ENCODE measurements at regions not wholly inside any gene's neighbourhood (a gene's known extent, or its start where the extent isn't known, plus 50 kb on each side); places are given as distances from the start of the nearest gene placed in this dataset.

GRCh38 chr9:31185831-31186230 is 1198.6 kb upstream of the ACO1 start:
- no peak overlapping the region for H3K9ac ChIP-seq (replicated peaks; ENCODE audit: extremely low read depth, insufficient read depth, low read length)
- POLR2A ChIA-PET, result no interaction called here
- dilution Hi-C loops (cut with MboI; ENCODE audit: extremely low pct_ligation_motif_present, low sequenced_read_pairs) (no loop called here), intact Hi-C loops (cut with micrococcal nuclease) (no loop called here)
- H3K4me3 ChIP-seq (replicated peaks in 1 of 3; ENCODE audit: insufficient read depth in 1 of 3, low read depth in 1 of 3, low read length in 3 of 3), result no peak overlapping the region
- no peak for DNase-seq (ENCODE audit: low read depth, low spot score)
- FAIRE-seq, result no peak
- H3K4me2 ChIP-seq (ENCODE audit: insufficient read depth, low read length), result no peak overlapping the region
- no peaks in the 10 kb centered on the region for H3K36me3 ChIP-seq (ENCODE audit: control insufficient read depth in 2 of 2, extremely low read depth in 1 of 2, insufficient read depth in 2 of 2, low read length in 2 of 2)
- H3K27ac ChIP-seq (ENCODE audit: insufficient read depth, low read depth, low read length), result no peak overlapping the region
- no peaks in the 10 kb centered on the region for H4K20me1 ChIP-seq (replicated peaks; ENCODE audit: control insufficient read depth, extremely low read depth, insufficient read depth, low read length)
- no peak overlapping the region for H2AFZ ChIP-seq (ENCODE audit: low read depth, low read length)
- H3K79me2 ChIP-seq (ENCODE audit: control insufficient read depth, insufficient read depth, low read length), result no peaks in the 10 kb centered on the region
- no peaks in the 10 kb centered on the region for H3K4me1 ChIP-seq (ENCODE audit: control insufficient read depth, extremely low read depth, insufficient read depth, low read length)
- H3K9me1 ChIP-seq (replicated peaks; ENCODE audit: control insufficient read depth, extremely low read depth, insufficient read depth, low read length), result no peaks in the 10 kb centered on the region
- TF ChIP-seq GATA2 (IDR thresholded peaks at IDR 0.05; ENCODE audit: insufficient read depth, insufficient read length, low read depth, low read length) (no peak), MYC (IDR thresholded peaks at IDR 0.05; ENCODE audit: low read depth, low read length) (no peak), MAX (IDR thresholded peaks at IDR 0.05; ENCODE audit: insufficient read depth, insufficient read length) (no peak), FOS (IDR thresholded peaks at IDR 0.05; ENCODE audit: borderline replicate concordance, insufficient read depth, low read length) (no peak), POLR2AphosphoS5 (IDR thresholded peaks at IDR 0.05; ENCODE audit: insufficient read depth, low read depth, low read length) (no peak), EZH2 (IDR thresholded peaks at IDR 0.05; ENCODE audit: borderline replicate concordance, low read depth, low read length, severe bottlenecking) (no peak), JUN (IDR thresholded peaks at IDR 0.05; ENCODE audit: borderline replicate concordance, insufficient read depth, insufficient read length, low read depth) (no peak), POLR2A (IDR thresholded peaks at IDR 0.05; ENCODE audit: low read depth, low read length) (no peak), CTCF (IDR thresholded peaks at IDR 0.05; ENCODE audit: extremely low read depth in 1 of 2, insufficient read depth in 1 of 2, low read depth in 1 of 2, low read length in 2 of 2) (no peak)
- no peaks in the 10 kb centered on the region for H3K9me3 ChIP-seq (replicated peaks; ENCODE audit: control insufficient read depth, insufficient read depth, low read length)
- H3K27me3 ChIP-seq (ENCODE audit: control insufficient read depth in 2 of 2, insufficient read depth in 2 of 2, low read length in 2 of 2), result no peaks in the 10 kb centered on the region
- CTCF ChIA-PET, result no interaction called here
- BruUV-seq (replicated peaks), result no TSS peak
